Neural progenitor cell (in vitro differentiated cells): ENCODE measurements at regions not wholly inside any gene's neighbourhood (a gene's known extent, or its start where the extent isn't known, plus 50 kb on each side); places are given as distances from the start of the nearest gene placed in this dataset.

Experiments
- DNase-seq: peaks from one replicate; pipeline ENCODE4 v3.0.0-alpha.2; 2016; ENCODE audit warnings: low spot score
- H2AFZ ChIP-seq: fragments of 200-600 bp; sonication (generic); replicated peaks from 2 replicates; pipeline ENCODE4 v1.6.1; 2016; ENCODE audit warnings: antibody characterized with exemption
- H3F3A ChIP-seq: fragments of 200-600 bp; sonication (generic); 2 replicates; pipeline ENCODE4 v1.6.1; 2016; ENCODE audit warnings: antibody characterized with exemption, low read depth
- H3K27ac ChIP-seq: fragments of 200-600 bp; sonication (generic); 2 replicates; pipeline ENCODE4 v1.5.1; 2016; ENCODE audit warnings: mild to moderate bottlenecking
- H3K27me3 ChIP-seq: fragments of 200-600 bp; sonication (generic); 2 replicates; pipeline ENCODE4 v1.6.1; 2016; ENCODE audit warnings: mild to moderate bottlenecking, moderate library complexity
- H3K36me3 ChIP-seq: fragments of 200-600 bp; sonication (generic); 2 replicates; pipeline ENCODE4 v1.5.1; 2016
- H3K4me1 ChIP-seq: fragments of 200-600 bp; sonication (generic); 2 replicates; pipeline ENCODE4 v1.6.1; 2016; ENCODE audit warnings: mixed run types
- H3K4me2 ChIP-seq: fragments of 200-600 bp; sonication (generic); 2 replicates; pipeline ENCODE4 v1.6.1; 2016
- H3K4me3 ChIP-seq: fragments of 200-600 bp; sonication (generic); 2 replicates; pipeline ENCODE4 v1.5.1; 2016
- H3K79me2 ChIP-seq: fragments of 200-600 bp; sonication (generic); 2 replicates; pipeline ENCODE4 v1.6.1; 2016; ENCODE audit warnings: low read depth
- H3K9ac ChIP-seq: fragments of 200-600 bp; sonication (generic); 2 replicates; pipeline ENCODE4 v1.6.1; 2016
- H3K9me3 ChIP-seq: fragments of 200-600 bp; sonication (generic); 2 replicates; pipeline ENCODE4 v1.5.1; 2016; ENCODE audit warnings: low read depth
- H4K20me1 ChIP-seq: fragments of 200-600 bp; sonication (generic); 2 replicates; pipeline ENCODE4 v1.6.1; 2016; ENCODE audit warnings: low read depth
- H3K27ac Mint-ChIP-seq: 3 replicates; pipeline ENCODE4 v1.8.0; 2021; ENCODE audit warnings: mixed read lengths
- H3K27me3 Mint-ChIP-seq: 2 replicates; pipeline ENCODE4 v1.8.0; 2022; ENCODE audit warnings: low read depth, mild to moderate bottlenecking, inconsistent platforms, moderate library complexity, mixed read lengths; ENCODE audit not compliant: insufficient read depth
- H3K36me3 Mint-ChIP-seq: 3 replicates; pipeline ENCODE4 v1.8.0; 2021; ENCODE audit warnings: mixed read lengths
- H3K4me1 Mint-ChIP-seq: 3 replicates; pipeline ENCODE4 v1.8.0; 2021; ENCODE audit warnings: mixed read lengths
- H3K4me3 Mint-ChIP-seq: 3 replicates; pipeline ENCODE4 v1.8.0; 2021; ENCODE audit warnings: mild to moderate bottlenecking, moderate library complexity, mixed read lengths
- H3K9me3 Mint-ChIP-seq: 3 replicates; pipeline ENCODE4 v1.8.0; 2020; ENCODE audit warnings: mixed read lengths
- EZH2 ChIP-seq: fragments of 200-600 bp; sonication (generic); IDR thresholded peaks from 2 replicates; pipeline ENCODE4 v1.6.1; 2017; ENCODE audit warnings: antibody characterized with exemption, mild to moderate bottlenecking, moderate library complexity
- EZH2phosphoT487 ChIP-seq: fragments of 200-600 bp; sonication (generic); IDR thresholded peaks from 2 replicates; pipeline ENCODE4 v1.6.1; 2017; ENCODE audit warnings: antibody characterized with exemption
- TF ChIP-seq, protein P1 (sequence below): fragments of 200-600 bp; sonication (generic); IDR thresholded peaks from 2 replicates; pipeline ENCODE4 v1.5.1; 2017; ENCODE audit warnings: antibody characterized with exemption, mild to moderate bottlenecking

- H3K4me1 Mint-ChIP-seq, result peaks cover 25% of the 10 kb centered on the region
- peaks cover 34% of the 10 kb centered on the region for H3K4me1 ChIP-seq
- no peak overlapping the region for H3K27ac Mint-ChIP-seq
- no peak for DNase-seq
- peaks cover 23% of the 10 kb centered on the region for H3F3A ChIP-seq
- no peaks in the 10 kb centered on the region for H3K36me3 Mint-ChIP-seq
- H3K9me3 ChIP-seq, result no peaks in the 10 kb centered on the region
- H3K4me2 ChIP-seq, result no peak overlapping the region
- peaks cover 7% of the 10 kb centered on the region for H3K9me3 Mint-ChIP-seq
- H3K4me3 ChIP-seq, result no peak overlapping the region
- peaks cover 34% of the 10 kb centered on the region for H3K27me3 Mint-ChIP-seq
- no peaks in the 10 kb centered on the region for H3K79me2 ChIP-seq
- no peak overlapping the region for H3K9ac ChIP-seq
- H4K20me1 ChIP-seq, result peaks cover 20% of the 10 kb centered on the region
- H3K4me3 Mint-ChIP-seq, result no peak overlapping the region
- H3K27me3 ChIP-seq, result peaks cover 45% of the 10 kb centered on the region
- H2AFZ ChIP-seq, result no peak overlapping the region
- no peak overlapping the region for H3K27ac ChIP-seq
- TF ChIP-seq, protein P1, sequence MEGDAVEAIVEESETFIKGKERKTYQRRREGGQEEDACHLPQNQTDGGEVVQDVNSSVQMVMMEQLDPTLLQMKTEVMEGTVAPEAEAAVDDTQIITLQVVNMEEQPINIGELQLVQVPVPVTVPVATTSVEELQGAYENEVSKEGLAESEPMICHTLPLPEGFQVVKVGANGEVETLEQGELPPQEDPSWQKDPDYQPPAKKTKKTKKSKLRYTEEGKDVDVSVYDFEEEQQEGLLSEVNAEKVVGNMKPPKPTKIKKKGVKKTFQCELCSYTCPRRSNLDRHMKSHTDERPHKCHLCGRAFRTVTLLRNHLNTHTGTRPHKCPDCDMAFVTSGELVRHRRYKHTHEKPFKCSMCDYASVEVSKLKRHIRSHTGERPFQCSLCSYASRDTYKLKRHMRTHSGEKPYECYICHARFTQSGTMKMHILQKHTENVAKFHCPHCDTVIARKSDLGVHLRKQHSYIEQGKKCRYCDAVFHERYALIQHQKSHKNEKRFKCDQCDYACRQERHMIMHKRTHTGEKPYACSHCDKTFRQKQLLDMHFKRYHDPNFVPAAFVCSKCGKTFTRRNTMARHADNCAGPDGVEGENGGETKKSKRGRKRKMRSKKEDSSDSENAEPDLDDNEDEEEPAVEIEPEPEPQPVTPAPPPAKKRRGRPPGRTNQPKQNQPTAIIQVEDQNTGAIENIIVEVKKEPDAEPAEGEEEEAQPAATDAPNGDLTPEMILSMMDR, result no peak
- no peak for TF ChIP-seq EZH2
- no peak for TF ChIP-seq EZH2phosphoT487
- H3K36me3 ChIP-seq, result no peaks in the 10 kb centered on the region
Measured at GRCh38 chr2:157936406-157936805, 60.3 kb upstream of the ACVR1 start.

- Histone ChIP-seq H2AFZ (no peak overlapping the region), H3F3A (peaks cover 23% of the 10 kb centered on the region), H3K36me3 (no peaks in the 10 kb centered on the region), H3K9me3 (no peaks in the 10 kb centered on the region), H3K27me3 (peaks cover 54% of the 10 kb centered on the region), H4K20me1 (peaks cover 20% of the 10 kb centered on the region), H3K4me1 (peaks cover 37% of the 10 kb centered on the region), H3K4me3 (no peak overlapping the region), H3K27ac (no peak overlapping the region), H3K9ac (no peak overlapping the region), H3K79me2 (no peaks in the 10 kb centered on the region), H3K4me2 (no peak overlapping the region)
- H3K4me1 Mint-ChIP-seq, result peaks cover 26% of the 10 kb centered on the region
- H3K36me3 Mint-ChIP-seq, result no peaks in the 10 kb centered on the region
- TF ChIP-seq EZH2 (no peak), EZH2phosphoT487 (no peak)
- TF ChIP-seq, protein P1, result no peak
- no peak overlapping the region for H3K4me3 Mint-ChIP-seq
- H3K27me3 Mint-ChIP-seq, result peaks cover 35% of the 10 kb centered on the region
- H3K9me3 Mint-ChIP-seq, result peaks cover 7% of the 10 kb centered on the region
- DNase-seq, result no peak
- H3K27ac Mint-ChIP-seq, result no peak overlapping the region
Measured at GRCh38 chr2:157935378-157935906, 59.3 kb upstream of the ACVR1 start.

- Histone ChIP-seq H3K36me3 (no peaks in the 10 kb centered on the region), H3K9me3 (no peaks in the 10 kb centered on the region), H3K27ac (no peak overlapping the region), H3F3A (peaks cover 23% of the 10 kb centered on the region), H3K9ac (no peak overlapping the region), H3K27me3 (peaks cover 60% of the 10 kb centered on the region), H3K4me1 (peaks cover 37% of the 10 kb centered on the region), H3K4me2 (no peak overlapping the region), H3K79me2 (no peaks in the 10 kb centered on the region), H2AFZ (no peak overlapping the region), H3K4me3 (no peak overlapping the region), H4K20me1 (peaks cover 20% of the 10 kb centered on the region)
- TF ChIP-seq, protein P1, result no peak
- TF ChIP-seq EZH2phosphoT487, result no peak
- no peak for TF ChIP-seq EZH2
- peaks cover 2% of the 10 kb centered on the region for H3K36me3 Mint-ChIP-seq
- H3K4me3 Mint-ChIP-seq, result no peak overlapping the region
- DNase-seq, result no peak
- peaks cover 35% of the 10 kb centered on the region for H3K27me3 Mint-ChIP-seq
- no peak overlapping the region for H3K27ac Mint-ChIP-seq
- H3K4me1 Mint-ChIP-seq, result peaks cover 26% of the 10 kb centered on the region
- H3K9me3 Mint-ChIP-seq, result peaks cover 12% of the 10 kb centered on the region
Measured at GRCh38 chr2:157934684-157935377, 58.7 kb upstream of the ACVR1 start.
